GM23338 (cell line): ENCODE measurements at regions not wholly inside any gene's neighbourhood (a gene's known extent, or its start where the extent isn't known, plus 50 kb on each side); places are given as distances from the start of the nearest gene placed in this dataset.

ENCODE experiments used
- ATAC-seq: fragments of 200-7000 bp; cut with Tn5 transposase; 3 replicates; pipeline ENCODE4 v1.9.1; 2020
- DNase-seq: peaks from one replicate; pipeline ENCODE4 v3.0.0-alpha.2; 2015; ENCODE audit warnings: low spot score
- H2AFZ ChIP-seq: fragments of 200-600 bp; sonication (generic); 2 replicates; pipeline ENCODE4 v1.8.0; 2016; ENCODE audit warnings: antibody characterized with exemption, mild to moderate bottlenecking, moderate library complexity
- H3F3A ChIP-seq: fragments of 200-600 bp; sonication (generic); replicated peaks from 2 replicates; pipeline ENCODE4 v1.8.0; 2017; ENCODE audit warnings: antibody characterized with exemption, mixed run types, low read depth
- H3K27ac ChIP-seq: fragments of 200-600 bp; sonication (generic); 2 replicates; pipeline ENCODE4 v1.6.1; 2016; ENCODE audit warnings: low read depth
- H3K27me3 ChIP-seq: fragments of 200-600 bp; sonication (generic); 2 replicates; pipeline ENCODE4 v1.8.0; 2016; ENCODE audit warnings: mild to moderate bottlenecking, mixed run types, moderate library complexity; ENCODE audit not compliant: insufficient read depth
- H3K36me3 ChIP-seq: fragments of 200-600 bp; sonication (generic); 2 replicates; pipeline ENCODE4 v1.8.0; 2016; ENCODE audit warnings: mild to moderate bottlenecking; ENCODE audit not compliant: insufficient read depth
- H3K4me1 ChIP-seq: fragments of 200-600 bp; sonication (generic); 2 replicates; pipeline ENCODE4 v1.8.0; 2016; ENCODE audit warnings: mild to moderate bottlenecking, moderate library complexity; ENCODE audit not compliant: insufficient read depth
- H3K4me2 ChIP-seq: fragments of 200-600 bp; sonication (generic); 2 replicates; pipeline ENCODE4 v1.7.1; 2017; ENCODE audit warnings: mixed run types
- H3K4me3 ChIP-seq: fragments of 200-600 bp; sonication (generic); 2 replicates; pipeline ENCODE4 v1.6.1; 2016; ENCODE audit warnings: mixed run types
- H3K79me2 ChIP-seq: fragments of 200-600 bp; sonication (generic); replicated peaks from 2 replicates; pipeline ENCODE4 v1.8.0; 2017; ENCODE audit warnings: mild to moderate bottlenecking; ENCODE audit not compliant: insufficient read depth
- H3K9me2 ChIP-seq: fragments of 200-600 bp; sonication (generic); 2 replicates; pipeline ENCODE4 v1.8.0; 2017; ENCODE audit not compliant: insufficient read depth
- H4K20me1 ChIP-seq: fragments of 200-600 bp; sonication (generic); replicated peaks from 2 replicates; pipeline ENCODE4 v1.8.0; 2017; ENCODE audit warnings: mild to moderate bottlenecking; ENCODE audit not compliant: insufficient read depth
- H3K27ac Mint-ChIP-seq: 2 replicates; pipeline ENCODE4 v1.8.0; 2020; ENCODE audit warnings: inconsistent platforms, mild to moderate bottlenecking, moderate library complexity, mixed read lengths
- H3K27me3 Mint-ChIP-seq: 3 replicates; pipeline ENCODE4 v1.8.0; 2022; ENCODE audit warnings: low read depth, mild to moderate bottlenecking, moderate library complexity, mixed read lengths, inconsistent platforms; ENCODE audit not compliant: insufficient read depth, poor library complexity
- H3K36me3 Mint-ChIP-seq: 3 replicates; pipeline ENCODE4 v1.8.0; 2021; ENCODE audit warnings: low read depth, mild to moderate bottlenecking, inconsistent platforms, moderate library complexity, mixed read lengths
- H3K4me1 Mint-ChIP-seq: 3 replicates; pipeline ENCODE4 v1.8.0; 2020; ENCODE audit warnings: mild to moderate bottlenecking, inconsistent platforms, mixed read lengths
- H3K4me3 Mint-ChIP-seq: 3 replicates; pipeline ENCODE4 v1.8.0; 2021; ENCODE audit warnings: moderate library complexity, mild to moderate bottlenecking, inconsistent platforms, mixed read lengths
- H3K9me3 Mint-ChIP-seq: 3 replicates; pipeline ENCODE4 v1.8.0; 2020; ENCODE audit warnings: moderate library complexity, mild to moderate bottlenecking, inconsistent platforms, mixed read lengths
- CREB1 ChIP-seq: fragments of 250-450 bp; sonication (Bioruptor Pico); IDR thresholded peaks from 2 replicates; pipeline ENCODE4 v1.5.0; 2020; ENCODE audit warnings: low read depth, mild to moderate bottlenecking, moderate library complexity
- CTCF ChIP-seq, 2 experiments: fragments of 200-600 bp in 1 of 2; sonication (generic) in 1 of 2; conservative IDR thresholded peaks; 2 replicates each; pipeline versions ENCODE4 v1.5.1 to v1.6.1; 2016 to 2017; ENCODE audit warnings: antibody characterized with exemption in 2 of 2, low read depth in 2 of 2, mild to moderate bottlenecking in 2 of 2, moderate library complexity in 1 of 2
- ETS1 ChIP-seq: IDR thresholded peaks from 2 replicates; pipeline ENCODE4 v1.6.1; 2016; ENCODE audit warnings: antibody characterized with exemption
- EZH2 ChIP-seq: fragments of 200-600 bp; sonication (generic); IDR thresholded peaks from one replicate; pipeline ENCODE4 v1.8.0; 2017; ENCODE audit warnings: antibody characterized with exemption, mild to moderate bottlenecking, low read depth; ENCODE audit not compliant: unreplicated experiment
- JUNB ChIP-seq: IDR thresholded peaks from one replicate; pipeline ENCODE4 v1.6.1; 2016; ENCODE audit warnings: antibody characterized with exemption; ENCODE audit not compliant: unreplicated experiment
- POLR2AphosphoS5 ChIP-seq: IDR thresholded peaks from 2 replicates; pipeline ENCODE4 v1.6.1; 2016; ENCODE audit warnings: antibody characterized with exemption, low read depth
- STAT1 ChIP-seq: IDR thresholded peaks from one replicate; pipeline ENCODE4 v1.6.1; 2016; ENCODE audit warnings: antibody characterized with exemption; ENCODE audit not compliant: unreplicated experiment
- ZNF114 ChIP-seq: fragments of 250-450 bp; sonication (Bioruptor Pico); IDR thresholded peaks from 2 replicates; pipeline ENCODE4 v1.5.0; 2020; ENCODE audit warnings: mild to moderate bottlenecking, moderate library complexity
- ZNF331 ChIP-seq: fragments of 250-450 bp; sonication (Bioruptor Pico); IDR thresholded peaks from 2 replicates; pipeline ENCODE4 v1.5.0; 2020; ENCODE audit warnings: low read depth, mild to moderate bottlenecking, moderate library complexity
- ZNF462 ChIP-seq: fragments of 250-450 bp; sonication (Bioruptor Pico); IDR thresholded peaks from 2 replicates; pipeline ENCODE4 v1.5.0; 2020; ENCODE audit warnings: mild to moderate bottlenecking, moderate library complexity

DNA sequence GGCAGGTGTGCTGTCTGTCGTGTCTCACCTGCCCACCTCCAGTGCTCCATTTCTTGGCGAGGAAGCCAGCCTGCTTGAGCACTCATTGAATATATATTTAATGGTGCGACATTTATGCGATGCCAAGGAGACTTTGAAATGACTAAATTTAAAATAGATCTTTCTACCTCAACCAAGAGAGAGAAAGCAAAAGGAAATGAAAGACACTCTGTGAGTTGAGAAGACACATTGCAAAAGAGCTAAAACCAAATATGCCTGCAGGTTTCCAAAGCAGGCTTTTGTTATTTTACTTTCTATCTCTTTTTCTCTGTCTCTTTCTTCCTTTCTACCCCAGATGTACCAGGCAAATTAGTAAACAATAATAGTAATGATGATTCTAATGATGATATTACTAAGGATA lies 53.6 kb upstream of the AOAH start:
- H3K9me2 ChIP-seq: 0 out of 2 replicates have a peak, but pooled peaks cover 8% of the 10 kb centered on the region
- H3K79me2 ChIP-seq: no peaks in the 10 kb centered on the region
- Mint-ChIP-seq H3K36me3 (no peaks in the 10 kb centered on the region), H3K9me3 (no peaks in the 10 kb centered on the region), H3K4me1 (peaks cover 9% of the 10 kb centered on the region), H3K27me3 (peaks cover 2% of the 10 kb centered on the region), H3K4me3 (no peak overlapping the region), H3K27ac (no peak overlapping the region)
- no peaks in the 10 kb centered on the region for H3K4me1 ChIP-seq
- DNase-seq (no peak), ATAC-seq (no peak)
- no peak overlapping the region for H2AFZ ChIP-seq
- H3K27me3 ChIP-seq: no peaks in the 10 kb centered on the region
- H3K4me3 ChIP-seq: no peak overlapping the region
- H4K20me1 ChIP-seq: no peaks in the 10 kb centered on the region
- no peaks in the 10 kb centered on the region for H3F3A ChIP-seq
- TF ChIP-seq JUNB: no peak
- no peaks in the 10 kb centered on the region for H3K36me3 ChIP-seq
- no peak overlapping the region for H3K27ac ChIP-seq
- H3K4me2 ChIP-seq: no peak overlapping the region

- H3K4me3 ChIP-seq: no peak overlapping the region
- H3K27ac Mint-ChIP-seq: no peak overlapping the region
- H3K79me2 ChIP-seq: no peaks in the 10 kb centered on the region
- no peaks in the 10 kb centered on the region for H3K4me1 ChIP-seq
- H3K27me3 Mint-ChIP-seq: peaks cover 2% of the 10 kb centered on the region
- H4K20me1 ChIP-seq: no peaks in the 10 kb centered on the region
- H3K27ac ChIP-seq: no peak overlapping the region
- no peaks in the 10 kb centered on the region for H3K9me3 Mint-ChIP-seq
- no peak overlapping the region for H3K4me3 Mint-ChIP-seq
- H3K27me3 ChIP-seq: no peaks in the 10 kb centered on the region
- ATAC-seq (no peak), DNase-seq (no peak)
- 0 out of 2 replicates have a peak, but pooled peaks cover 8% of the 10 kb centered on the region for H3K9me2 ChIP-seq
- H3K4me2 ChIP-seq: no peak overlapping the region
- H3K4me1 Mint-ChIP-seq: peaks cover 9% of the 10 kb centered on the region
- H2AFZ ChIP-seq: 0 out of 2 replicates have a peak overlapping the region, but pooled peaks have one; percentile 30
- no peaks in the 10 kb centered on the region for H3K36me3 ChIP-seq
- H3K36me3 Mint-ChIP-seq: no peaks in the 10 kb centered on the region
- H3F3A ChIP-seq: no peaks in the 10 kb centered on the region
- TF ChIP-seq CTCF (conservative IDR thresholded peaks at IDR 0.05; ENCODE audit: low read depth in 2 of 2): no peak
- no peak for TF ChIP-seq ZNF331 (CRISPR knock-in tag)
- TF ChIP-seq CREB1 (CRISPR knock-in tag): no peak
- no peak for TF ChIP-seq POLR2AphosphoS5
- no peak for TF ChIP-seq STAT1
- TF ChIP-seq ZNF114: no peak
- no peak for TF ChIP-seq ZNF462 (CRISPR knock-in tag)
- TF ChIP-seq EZH2: no peak
- TF ChIP-seq ETS1: no peak
These were observed 52.8 kb upstream of the AOAH start for GRCh38 chr7:36777062-36777461.
